Stimulated activated CD4-positive, alpha-beta T cell treated with anti-CD3 and anti-CD28 coated beads, Interleukin-1b, Interleukin-23, amount 100 ng/mL, for 48 hours (primary cell): ENCODE measurements at regions not wholly inside any gene's neighbourhood (a gene's known extent, or its start where the extent isn't known, plus 50 kb on each side); places are given as distances from the start of the nearest gene placed in this dataset.

Source experiments
- DNase-seq: peaks from one replicate; pipeline ENCODE4 v3.0.0-alpha.2; 2020

DNA sequence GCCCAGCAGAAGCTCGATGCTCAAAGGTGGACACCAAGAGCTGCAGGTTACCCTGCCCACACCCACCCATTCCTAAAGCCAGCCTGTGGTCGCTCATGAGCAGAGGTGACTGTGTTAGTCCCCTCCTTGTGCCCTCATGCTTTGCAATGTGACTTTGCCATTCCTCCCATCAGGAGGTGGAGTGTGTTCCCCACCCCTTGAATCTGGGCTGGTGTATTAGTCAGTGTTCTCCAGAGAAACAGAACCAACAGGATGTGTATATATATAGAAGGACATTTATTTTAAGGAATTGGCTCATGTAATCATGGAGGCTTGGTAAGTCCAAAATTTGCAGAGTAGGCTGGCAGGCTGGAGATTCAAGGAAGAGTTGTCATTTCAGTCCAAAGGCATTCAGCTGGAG lies 54.4 kb upstream of the RNF24 start:
- no peak for DNase-seq

DNA sequence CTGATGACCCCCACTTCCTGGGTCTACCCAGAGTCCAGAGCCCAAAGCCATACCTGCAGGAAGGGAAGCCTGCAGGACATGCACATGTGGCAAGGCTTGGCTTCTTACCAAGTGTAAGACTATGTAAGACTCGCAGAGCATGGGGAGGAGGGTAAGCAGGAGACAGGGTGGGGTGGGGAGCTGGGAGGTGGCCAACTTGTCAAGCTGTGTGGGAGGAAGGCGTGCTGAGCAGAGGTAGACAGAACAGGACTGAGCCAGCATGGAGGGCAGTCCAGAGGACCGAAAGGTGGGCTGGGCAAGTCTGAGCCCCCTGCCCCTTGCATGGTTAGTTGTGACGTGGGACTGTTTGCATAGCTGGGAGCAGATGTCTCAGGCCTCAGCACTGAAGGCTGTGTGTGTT lies 53.4 kb upstream of the RNF24 start:
- no peak for DNase-seq

DNA sequence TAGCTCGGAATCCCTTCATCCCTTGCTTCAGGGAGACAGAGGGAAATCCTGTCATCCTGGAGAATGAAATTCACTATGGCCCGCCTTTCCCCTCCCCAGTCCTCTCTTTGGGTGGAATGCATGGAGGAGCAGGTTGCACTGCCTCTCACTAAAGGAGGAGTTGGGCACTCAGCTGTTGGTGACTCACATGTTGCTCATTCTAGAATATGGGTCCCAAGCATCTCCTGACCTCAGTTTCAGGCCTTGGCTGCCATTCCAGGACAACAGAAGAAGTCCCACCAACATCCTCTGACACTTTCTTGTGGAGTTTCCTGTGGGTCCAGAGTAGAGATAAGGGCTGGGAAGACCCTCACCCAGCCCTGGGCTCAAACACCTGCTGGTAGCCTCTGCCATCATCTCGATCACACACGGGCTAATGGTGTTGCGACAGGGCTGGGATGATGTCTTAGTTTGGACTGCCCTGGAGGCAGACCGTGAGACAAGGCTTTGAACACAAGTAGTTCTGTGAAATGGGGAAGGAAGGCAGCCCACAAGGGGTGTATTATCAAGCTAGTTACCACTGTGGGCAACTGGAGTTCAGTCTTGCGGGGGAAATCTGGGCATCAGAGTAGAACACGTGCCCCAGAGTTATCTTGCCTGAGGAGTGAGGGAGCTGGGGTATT lies 52.4 kb upstream of the RNF24 start:
- DNase-seq = no peak

DNA sequence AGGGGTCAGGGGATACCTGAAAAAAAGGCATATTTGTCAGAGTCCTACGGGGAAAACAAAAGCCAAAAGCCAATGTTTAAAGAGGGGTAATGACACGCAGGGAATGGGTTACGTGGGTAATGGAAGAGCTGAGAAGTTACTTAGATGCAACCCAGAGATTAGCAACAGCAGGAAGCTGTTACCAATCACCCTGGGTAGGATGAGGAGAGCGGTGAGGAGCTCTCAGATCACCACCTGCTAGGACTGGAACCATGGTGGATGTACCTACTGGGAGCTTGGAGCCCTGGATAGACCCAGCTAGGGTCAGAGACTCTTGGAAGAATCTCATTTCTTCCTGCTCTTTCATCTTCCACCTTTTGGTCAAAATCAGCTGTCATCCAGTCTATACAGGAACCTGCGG lies 51.2 kb upstream of the RNF24 start:
- no peak for DNase-seq

DNA sequence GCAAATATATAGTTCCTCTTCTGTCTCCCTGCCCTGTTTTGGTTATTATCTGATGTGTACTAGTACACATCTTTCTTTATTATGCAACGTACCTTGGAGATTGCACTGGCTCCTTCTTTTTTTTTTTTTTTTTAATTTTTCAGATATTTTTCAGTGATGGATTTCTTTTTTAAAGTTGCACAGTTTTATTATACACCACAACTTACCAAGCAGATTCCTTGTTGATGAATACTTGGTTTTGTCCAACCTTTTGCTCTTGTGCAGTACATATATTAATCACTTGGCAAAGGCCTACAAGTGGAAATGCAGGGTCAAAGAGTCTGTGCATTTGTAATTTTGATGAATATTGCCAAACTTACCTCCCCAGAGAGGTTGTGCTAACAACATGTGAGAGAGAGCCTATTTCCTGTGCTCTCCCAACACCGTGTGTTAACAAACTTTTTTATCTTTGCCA lies 50.1 kb upstream of the RNF24 start:
- no peak for DNase-seq
